ENCODE measurements at regions not wholly inside any gene's neighbourhood (a gene's known extent, or its start where the extent isn't known, plus 50 kb on each side); places are given as distances from the start of the nearest gene placed in this dataset.
A peak's percentile ranks its signal among the peaks of the same experiment; 100 is the strongest.

DNA sequence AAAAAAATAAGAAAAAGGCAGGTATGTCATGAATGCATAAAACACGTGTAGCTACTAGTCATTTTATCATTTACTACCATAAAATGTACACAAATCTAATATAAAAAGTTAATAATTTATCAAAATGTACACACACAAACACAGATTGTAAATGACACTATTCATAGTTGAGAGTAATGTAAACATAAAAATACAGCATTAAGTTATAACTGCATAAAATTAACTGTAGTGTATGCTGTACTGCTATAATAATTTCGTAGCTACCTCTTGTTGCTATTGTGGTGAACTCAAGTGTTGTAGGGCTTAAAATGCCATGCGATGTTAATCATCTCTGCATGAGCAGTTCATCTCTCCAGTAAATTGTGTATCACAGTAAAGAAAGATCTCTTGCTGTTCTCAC, 170.0 kb downstream of the MRPL14 start:
- Histone ChIP-seq H3K4me1 (ENCODE audit: control insufficient read depth in 3 of 3, insufficient read depth in 3 of 3, low read length in 3 of 3) (peaks cover 20 to 35% (median 24%) of the 10 kb centered on the region in 3 donors), H3K9me3 (ENCODE audit: control insufficient read depth in 3 of 3, low read length in 3 of 3) (no peaks in the 10 kb centered on the region), H3K9ac (ENCODE audit: low read depth in 1 of 3, low read length in 3 of 3) (no peak overlapping the region), H3K4me3 (ENCODE audit: low read length in 3 of 3) (no peak overlapping the region), H3K36me3 (ENCODE audit: control insufficient read depth in 3 of 3, insufficient read depth in 3 of 3, low read length in 3 of 3) (no peaks in the 10 kb centered on the region), H3K27ac (ENCODE audit: low read depth, low read length) (no peak overlapping the region), H3K27me3 (ENCODE audit: control insufficient read depth in 3 of 3, insufficient read depth in 3 of 3, low read length in 3 of 3) (no peaks in the 10 kb centered on the region)

DNA sequence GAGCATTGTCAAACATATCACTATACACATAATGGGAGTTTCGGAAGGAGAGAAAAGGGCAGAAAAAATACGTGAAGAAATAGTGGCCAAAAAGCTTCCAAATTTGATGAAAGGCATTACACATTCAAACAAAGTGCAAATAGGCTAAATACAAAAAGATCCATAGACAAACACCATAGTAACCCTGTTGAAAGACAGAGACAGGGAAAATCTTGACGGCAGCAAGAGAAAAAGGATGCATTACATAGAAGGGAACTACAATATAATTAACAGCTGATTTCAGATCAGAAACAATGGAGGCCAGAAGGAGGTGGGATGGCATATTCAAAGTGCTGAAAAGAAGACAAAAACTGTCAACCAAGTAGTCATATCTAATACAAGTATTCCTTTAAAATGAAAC, 170.8 kb downstream of the MRPL14 start:
- H3K27ac ChIP-seq (ENCODE audit: low read depth, low read length): no peak overlapping the region
- no peaks in the 10 kb centered on the region for H3K36me3 ChIP-seq (ENCODE audit: control insufficient read depth in 3 of 3, insufficient read depth in 3 of 3, low read length in 3 of 3)
- H3K9me3 ChIP-seq (ENCODE audit: control insufficient read depth in 3 of 3, low read length in 3 of 3): no peaks in the 10 kb centered on the region

GRCh38 chr6:43954311-43955131, 172.7 kb downstream of the MRPL14 start:
- Histone ChIP-seq H3K4me1 (ENCODE audit: control insufficient read depth in 3 of 3, insufficient read depth in 3 of 3, low read length in 3 of 3) (peaks cover 20 to 49% (median 31%) of the 10 kb centered on the region in 3 donors), H3K27me3 (ENCODE audit: control insufficient read depth in 3 of 3, insufficient read depth in 3 of 3, low read length in 3 of 3) (no peaks in the 10 kb centered on the region), H3K4me3 (ENCODE audit: low read length in 3 of 3) (peak overlapping the region in 2 of 3 donors; percentile 27 to 37), H3K9me3 (ENCODE audit: control insufficient read depth in 3 of 3, low read length in 3 of 3) (no peaks in the 10 kb centered on the region), H3K27ac (ENCODE audit: low read depth, low read length) (peak overlapping the region; percentile 98), H3K36me3 (ENCODE audit: control insufficient read depth in 3 of 3, insufficient read depth in 3 of 3, low read length in 3 of 3) (no peaks in the 10 kb centered on the region), H3K9ac (ENCODE audit: low read depth in 1 of 3, low read length in 3 of 3) (peak overlapping the region; percentile 71 to 87 (median 82))

More for the DNA sequence above, 170.8 kb downstream of the MRPL14 start:
- Histone ChIP-seq H3K9ac (ENCODE audit: low read depth in 1 of 3, low read length in 3 of 3) (no peak overlapping the region), H3K4me3 (ENCODE audit: low read length in 3 of 3) (no peak overlapping the region), H3K27me3 (ENCODE audit: control insufficient read depth in 3 of 3, insufficient read depth in 3 of 3, low read length in 3 of 3) (no peaks in the 10 kb centered on the region), H3K4me1 (ENCODE audit: control insufficient read depth in 3 of 3, insufficient read depth in 3 of 3, low read length in 3 of 3) (peaks cover 20 to 42% (median 24%) of the 10 kb centered on the region in 3 donors)

DNA sequence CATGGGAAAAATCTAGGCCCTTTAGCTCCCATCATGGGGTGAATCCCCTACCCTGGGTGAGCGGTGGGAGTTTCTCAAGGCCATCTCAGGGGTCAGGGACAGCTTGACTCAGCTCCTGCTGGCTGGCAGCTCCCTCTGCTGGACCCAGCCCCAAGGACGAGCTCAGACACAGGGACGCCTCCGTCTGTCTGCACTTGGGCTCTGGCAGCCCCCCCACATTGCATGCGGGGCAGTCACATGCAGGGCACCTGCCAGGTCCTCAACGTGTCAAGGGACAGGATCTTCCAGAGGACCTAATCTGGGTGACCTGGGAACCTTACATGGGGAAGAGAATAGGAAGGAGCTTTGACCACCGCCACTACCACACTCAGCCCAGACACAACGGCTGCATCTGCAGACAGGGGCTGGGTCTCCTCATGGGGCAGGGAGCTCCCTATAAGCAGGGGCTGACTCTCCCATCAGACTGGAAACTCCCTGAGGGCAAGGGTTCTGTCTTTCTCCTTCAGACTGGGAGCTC, 173.4 kb downstream of the MRPL14 start:
- Histone ChIP-seq H3K9ac (ENCODE audit: low read depth in 1 of 3, low read length in 3 of 3) (peak overlapping the region; percentile 67 to 85 (median 71)), H3K9me3 (ENCODE audit: control insufficient read depth in 3 of 3, low read length in 3 of 3) (no peaks in the 10 kb centered on the region), H3K4me1 (ENCODE audit: control insufficient read depth in 3 of 3, insufficient read depth in 3 of 3, low read length in 3 of 3) (peaks cover 20 to 49% (median 31%) of the 10 kb centered on the region in 3 donors), H3K4me3 (ENCODE audit: low read length in 3 of 3) (peak overlapping the region in 2 of 3 donors; percentile 22 to 27), H3K27ac (ENCODE audit: low read depth, low read length) (peak overlapping the region; percentile 98), H3K27me3 (ENCODE audit: control insufficient read depth in 3 of 3, insufficient read depth in 3 of 3, low read length in 3 of 3) (no peaks in the 10 kb centered on the region), H3K36me3 (ENCODE audit: control insufficient read depth in 3 of 3, insufficient read depth in 3 of 3, low read length in 3 of 3) (no peaks in the 10 kb centered on the region)

DNA sequence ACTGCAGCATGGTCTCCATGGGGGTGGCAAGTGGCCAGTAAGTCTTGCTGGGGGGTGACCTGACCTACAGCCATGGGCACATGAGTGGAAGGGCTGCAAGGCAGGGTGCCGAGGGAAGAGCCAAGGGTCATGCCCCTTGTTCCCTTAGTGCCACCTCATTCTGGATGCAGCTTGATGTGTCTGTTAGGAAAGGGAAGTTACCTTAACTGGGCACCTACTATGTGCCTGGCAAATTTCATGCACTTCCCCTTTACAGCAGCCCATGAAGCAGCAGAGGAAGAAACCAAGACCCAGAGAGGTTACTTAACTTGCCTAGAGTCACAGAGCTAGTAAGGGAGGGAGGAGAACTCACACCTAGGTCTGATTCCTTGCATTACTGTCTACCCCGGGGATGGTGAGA, 174.0 kb downstream of the MRPL14 start:
- Histone ChIP-seq H3K4me3 (ENCODE audit: low read length in 3 of 3) (no peak overlapping the region), H3K4me1 (ENCODE audit: control insufficient read depth in 3 of 3, insufficient read depth in 3 of 3, low read length in 3 of 3) (peaks cover 20 to 52% (median 31%) of the 10 kb centered on the region in 3 donors), H3K9me3 (ENCODE audit: control insufficient read depth in 3 of 3, low read length in 3 of 3) (no peaks in the 10 kb centered on the region), H3K27ac (ENCODE audit: low read depth, low read length) (peak overlapping the region; percentile 98), H3K27me3 (ENCODE audit: control insufficient read depth in 3 of 3, insufficient read depth in 3 of 3, low read length in 3 of 3) (no peaks in the 10 kb centered on the region), H3K9ac (ENCODE audit: low read depth in 1 of 3, low read length in 3 of 3) (peak overlapping the region in 1 of 3 donors; percentile 85), H3K36me3 (ENCODE audit: control insufficient read depth in 3 of 3, insufficient read depth in 3 of 3, low read length in 3 of 3) (no peaks in the 10 kb centered on the region)

GRCh38 chr6:43952746-43953145, 174.5 kb downstream of the MRPL14 start:
- peak overlapping the region in 1 of 3 donors; percentile 85 for H3K9ac ChIP-seq (ENCODE audit: low read depth in 1 of 3, low read length in 3 of 3)
- no peaks in the 10 kb centered on the region for H3K27me3 ChIP-seq (ENCODE audit: control insufficient read depth in 3 of 3, insufficient read depth in 3 of 3, low read length in 3 of 3)
- peak overlapping the region; percentile 98 for H3K27ac ChIP-seq (ENCODE audit: low read depth, low read length)
- H3K4me1 ChIP-seq (ENCODE audit: control insufficient read depth in 3 of 3, insufficient read depth in 3 of 3, low read length in 3 of 3): peaks cover 20 to 52% (median 31%) of the 10 kb centered on the region in 3 donors
- no peaks in the 10 kb centered on the region for H3K9me3 ChIP-seq (ENCODE audit: control insufficient read depth in 3 of 3, low read length in 3 of 3)
- no peak overlapping the region for H3K4me3 ChIP-seq (ENCODE audit: low read length in 3 of 3)
- no peaks in the 10 kb centered on the region for H3K36me3 ChIP-seq (ENCODE audit: control insufficient read depth in 3 of 3, insufficient read depth in 3 of 3, low read length in 3 of 3)

DNA sequence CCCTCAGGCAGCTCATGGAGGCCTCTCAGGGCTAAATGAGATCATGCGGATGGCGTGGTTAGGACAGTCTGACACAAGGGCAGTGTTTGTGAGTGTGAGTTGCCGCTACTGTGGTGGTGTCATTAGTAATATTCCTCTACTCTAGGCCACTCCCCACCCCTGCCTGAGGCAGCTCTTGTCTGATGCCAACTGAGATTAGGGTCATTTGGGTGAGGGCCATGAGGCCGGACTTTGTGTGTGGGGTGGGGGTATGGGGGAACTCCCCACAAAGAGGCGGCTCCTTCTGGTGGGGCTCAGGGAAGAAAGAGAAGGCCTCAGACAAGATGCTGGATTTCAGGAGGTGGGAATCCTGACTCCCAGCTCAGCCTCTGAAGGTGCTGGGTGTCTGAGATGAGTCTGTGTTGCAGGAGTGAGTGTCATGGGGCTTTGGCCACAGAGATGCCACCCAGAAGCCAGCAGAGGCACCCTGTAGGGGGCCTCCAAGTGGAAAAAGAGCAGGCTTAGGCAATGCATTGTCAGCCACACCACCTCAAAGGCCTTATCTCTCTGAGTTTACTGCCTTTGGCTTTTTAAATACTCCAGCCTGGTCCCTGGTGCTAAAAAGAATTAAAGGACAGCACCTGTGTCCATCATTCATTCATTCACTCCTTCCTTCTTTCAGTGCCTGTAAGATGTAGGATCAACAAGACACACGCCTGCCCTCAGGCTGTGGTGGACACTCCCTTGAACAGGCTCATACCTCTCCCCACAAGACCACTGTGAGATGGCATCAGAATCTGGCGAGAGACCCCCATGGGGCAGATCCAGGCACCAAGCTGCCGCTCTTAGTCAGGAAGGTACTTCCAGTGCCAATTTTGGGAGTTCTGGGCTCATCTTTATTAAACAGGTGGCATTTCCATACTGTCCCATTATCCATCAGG, 175.2 kb downstream of the MRPL14 start:
- H3K9ac ChIP-seq (ENCODE audit: low read depth in 1 of 3, low read length in 3 of 3): peak overlapping the region in 2 of 3 donors; percentile 5 to 74
- H3K9me3 ChIP-seq (ENCODE audit: control insufficient read depth in 3 of 3, low read length in 3 of 3): no peaks in the 10 kb centered on the region
- no peaks in the 10 kb centered on the region for H3K36me3 ChIP-seq (ENCODE audit: control insufficient read depth in 3 of 3, insufficient read depth in 3 of 3, low read length in 3 of 3)
- no peaks in the 10 kb centered on the region for H3K27me3 ChIP-seq (ENCODE audit: control insufficient read depth in 3 of 3, insufficient read depth in 3 of 3, low read length in 3 of 3)
- peak overlapping the region; percentile 4 for H3K27ac ChIP-seq (ENCODE audit: low read depth, low read length)
- peaks cover 20 to 52% (median 31%) of the 10 kb centered on the region in 3 donors for H3K4me1 ChIP-seq (ENCODE audit: control insufficient read depth in 3 of 3, insufficient read depth in 3 of 3, low read length in 3 of 3)
- H3K4me3 ChIP-seq (ENCODE audit: low read length in 3 of 3): no peak overlapping the region

DNA sequence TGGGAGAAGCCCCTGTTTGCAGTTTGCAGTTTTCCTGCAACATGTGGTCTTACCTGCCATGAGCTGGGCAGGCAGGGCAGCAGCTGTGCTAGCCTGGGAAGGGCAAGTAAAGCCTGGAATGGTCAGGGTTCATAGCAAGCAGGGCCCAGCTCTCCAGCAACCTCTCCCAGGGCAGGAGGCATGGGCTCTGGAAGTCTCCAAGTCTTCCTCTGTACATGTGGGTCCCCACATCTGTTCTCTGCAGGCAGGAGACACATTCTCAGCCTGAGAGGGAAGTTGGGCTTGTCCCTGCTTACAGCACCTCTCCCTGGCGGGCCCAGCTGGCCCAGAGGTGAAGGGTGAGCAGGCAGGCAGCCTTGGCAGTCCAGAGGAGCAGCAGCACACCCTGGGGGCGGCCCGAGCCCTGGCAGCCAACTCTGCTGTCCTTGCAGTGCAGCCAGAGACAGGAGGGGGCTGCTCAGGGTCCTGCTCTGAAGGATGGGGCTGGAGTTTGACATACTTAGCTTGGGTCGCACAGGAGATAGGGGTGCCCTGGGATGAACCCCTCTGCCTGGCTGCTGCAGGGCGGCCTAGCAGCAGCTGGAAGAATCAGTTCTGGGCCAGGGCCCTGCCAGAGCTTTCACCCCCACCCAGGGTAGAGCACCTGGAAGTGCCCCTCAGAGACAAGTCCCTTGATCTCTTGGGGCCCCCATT, 176.0 kb downstream of the MRPL14 start:
- Histone ChIP-seq H3K27ac (ENCODE audit: low read depth, low read length) (peak overlapping the region; percentile 4), H3K9ac (ENCODE audit: low read depth in 1 of 3, low read length in 3 of 3) (peak overlapping the region in 1 of 3 donors; percentile 74), H3K27me3 (ENCODE audit: control insufficient read depth in 3 of 3, insufficient read depth in 3 of 3, low read length in 3 of 3) (no peaks in the 10 kb centered on the region), H3K9me3 (ENCODE audit: control insufficient read depth in 3 of 3, low read length in 3 of 3) (no peaks in the 10 kb centered on the region), H3K36me3 (ENCODE audit: control insufficient read depth in 3 of 3, insufficient read depth in 3 of 3, low read length in 3 of 3) (no peaks in the 10 kb centered on the region), H3K4me1 (ENCODE audit: control insufficient read depth in 3 of 3, insufficient read depth in 3 of 3, low read length in 3 of 3) (peaks cover 20 to 52% (median 31%) of the 10 kb centered on the region in 3 donors), H3K4me3 (ENCODE audit: low read length in 3 of 3) (no peak overlapping the region)

GRCh38 chr6:43950731-43951062, 176.6 kb downstream of the MRPL14 start:
- Histone ChIP-seq H3K27me3 (ENCODE audit: control insufficient read depth in 3 of 3, insufficient read depth in 3 of 3, low read length in 3 of 3) (no peaks in the 10 kb centered on the region), H3K4me1 (ENCODE audit: control insufficient read depth in 3 of 3, insufficient read depth in 3 of 3, low read length in 3 of 3) (peaks cover 20 to 49% (median 29%) of the 10 kb centered on the region in 3 donors), H3K36me3 (ENCODE audit: control insufficient read depth in 3 of 3, insufficient read depth in 3 of 3, low read length in 3 of 3) (no peaks in the 10 kb centered on the region), H3K9ac (ENCODE audit: low read depth in 1 of 3, low read length in 3 of 3) (peak overlapping the region in 1 of 3 donors; percentile 74), H3K27ac (ENCODE audit: low read depth, low read length) (no peak overlapping the region), H3K4me3 (ENCODE audit: low read length in 3 of 3) (no peak overlapping the region), H3K9me3 (ENCODE audit: control insufficient read depth in 3 of 3, low read length in 3 of 3) (no peaks in the 10 kb centered on the region)
